Ishikawa (cell line): ENCODE measurements at regions not wholly inside any gene's neighbourhood (a gene's known extent, or its start where the extent isn't known, plus 50 kb on each side); places are given as distances from the start of the nearest gene placed in this dataset.

Experiments
- CEBPB ChIP-seq: IDR thresholded peaks from 2 replicates; pipeline ENCODE4 v1.6.1; 2012
- CREB1 ChIP-seq: IDR thresholded peaks from 2 replicates; pipeline ENCODE4 v1.6.1; 2012; ENCODE audit warnings: low read depth
- EGR1 ChIP-seq: IDR thresholded peaks from 2 replicates; pipeline ENCODE4 v1.6.1; 2012
- EP300 ChIP-seq: IDR thresholded peaks from 2 replicates; pipeline ENCODE4 v1.6.1; 2012; ENCODE audit warnings: borderline replicate concordance
- FOXM1 ChIP-seq: IDR thresholded peaks from 2 replicates; pipeline ENCODE4 v1.6.1; 2012; ENCODE audit warnings: low read depth, borderline replicate concordance
- NFIC ChIP-seq: IDR thresholded peaks from 2 replicates; pipeline ENCODE4 v1.6.1; 2012
- RAD21 ChIP-seq: IDR thresholded peaks from 2 replicates; pipeline ENCODE4 v1.6.1; 2012; ENCODE audit warnings: low read depth
- TAF1 ChIP-seq: IDR thresholded peaks from 2 replicates; pipeline ENCODE4 v1.6.1; 2012; ENCODE audit warnings: low read depth, mild to moderate bottlenecking
- TCF12 ChIP-seq: IDR thresholded peaks from 2 replicates; pipeline ENCODE4 v1.6.1; 2012; ENCODE audit warnings: low read depth
- TEAD4 ChIP-seq: IDR thresholded peaks from 2 replicates; pipeline ENCODE4 v1.6.1; 2012
- YY1 ChIP-seq: IDR thresholded peaks from 2 replicates; pipeline ENCODE4 v1.6.1; 2012; ENCODE audit warnings: low read depth
- ZBTB7A ChIP-seq: IDR thresholded peaks from 2 replicates; pipeline ENCODE4 v1.6.1; 2012; ENCODE audit warnings: low read depth
- TF ChIP-seq, protein P1 (sequence below): IDR thresholded peaks from 2 replicates; pipeline ENCODE4 v1.6.1; 2012
- TF ChIP-seq, protein P2 (sequence below): IDR thresholded peaks from 2 replicates; pipeline ENCODE4 v1.6.1; 2012
- TF ChIP-seq, protein P3 (sequence below): IDR thresholded peaks from 2 replicates; pipeline ENCODE4 v1.6.1; 2012; ENCODE audit warnings: low read depth, mild to moderate bottlenecking

DNA sequence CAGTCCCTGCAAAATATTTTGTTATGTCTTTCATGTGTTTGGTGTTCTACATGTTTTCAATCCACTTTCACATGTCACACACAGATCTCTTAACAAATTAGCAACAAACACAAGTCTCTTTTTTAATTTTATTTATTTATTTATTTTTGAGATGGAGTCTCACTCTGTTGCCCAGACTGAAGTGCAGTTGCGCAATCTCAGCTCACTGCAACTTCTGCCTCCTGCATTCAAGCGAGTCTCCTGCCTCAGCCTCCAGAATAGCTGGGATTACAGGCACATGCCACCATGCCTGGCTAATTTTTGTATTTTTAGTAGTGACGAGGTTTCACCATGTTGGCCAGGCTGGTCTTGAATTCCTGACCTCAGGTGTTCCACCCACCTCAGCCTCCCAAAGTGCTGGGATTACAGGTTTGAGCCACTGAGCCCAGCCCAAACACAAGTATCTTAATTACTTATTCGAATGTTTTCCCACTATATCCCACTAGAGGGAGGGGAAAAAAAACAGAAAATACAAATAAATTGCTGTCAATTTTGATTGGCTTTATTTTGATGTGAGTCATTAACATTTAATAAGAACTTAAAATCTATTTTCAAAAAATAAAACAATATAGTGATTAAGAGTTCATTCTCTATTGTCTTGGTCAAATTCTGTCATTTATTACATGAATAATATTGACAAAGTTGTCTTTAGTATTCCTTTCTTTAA, 1641.0 kb upstream of the CELF4 start:
- peak; percentile 80 for TF ChIP-seq CEBPB

DNA sequence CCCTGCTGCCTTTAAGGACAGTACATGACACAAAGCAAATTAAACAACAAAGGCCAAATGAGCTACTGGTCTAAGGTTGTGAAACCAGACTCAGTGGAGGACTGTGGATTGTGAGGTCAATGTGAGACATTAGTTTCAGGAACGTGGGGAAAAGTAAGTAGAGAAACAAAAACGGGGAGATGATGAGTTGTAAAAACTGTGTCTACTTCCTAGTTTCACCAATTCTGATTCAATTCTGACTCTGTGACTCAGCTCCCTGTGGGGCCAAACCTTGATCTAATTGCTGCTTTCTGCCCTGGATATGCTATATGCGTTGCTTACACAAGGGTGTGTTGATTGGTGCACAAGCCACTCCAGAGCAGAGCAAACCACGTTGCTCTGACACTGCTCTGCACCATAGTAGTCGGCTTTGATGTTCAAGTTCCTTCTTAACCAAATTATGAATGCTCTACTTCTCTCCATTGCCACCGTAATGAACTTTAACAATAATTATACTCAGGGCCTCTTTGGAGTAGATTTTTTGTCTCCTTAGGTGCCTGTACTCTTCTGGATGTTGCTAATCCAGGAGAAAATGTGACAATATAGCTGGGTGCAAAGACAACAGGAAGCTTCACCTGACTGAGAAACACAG, 1640.1 kb upstream of the CELF4 start:
- TF ChIP-seq TEAD4 (no peak), CEBPB (no peak), CREB1 (no peak), NFIC (no peak), TCF12 (no peak)
- TF ChIP-seq, protein P1, sequence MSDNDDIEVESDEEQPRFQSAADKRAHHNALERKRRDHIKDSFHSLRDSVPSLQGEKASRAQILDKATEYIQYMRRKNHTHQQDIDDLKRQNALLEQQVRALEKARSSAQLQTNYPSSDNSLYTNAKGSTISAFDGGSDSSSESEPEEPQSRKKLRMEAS, result no peak

DNA sequence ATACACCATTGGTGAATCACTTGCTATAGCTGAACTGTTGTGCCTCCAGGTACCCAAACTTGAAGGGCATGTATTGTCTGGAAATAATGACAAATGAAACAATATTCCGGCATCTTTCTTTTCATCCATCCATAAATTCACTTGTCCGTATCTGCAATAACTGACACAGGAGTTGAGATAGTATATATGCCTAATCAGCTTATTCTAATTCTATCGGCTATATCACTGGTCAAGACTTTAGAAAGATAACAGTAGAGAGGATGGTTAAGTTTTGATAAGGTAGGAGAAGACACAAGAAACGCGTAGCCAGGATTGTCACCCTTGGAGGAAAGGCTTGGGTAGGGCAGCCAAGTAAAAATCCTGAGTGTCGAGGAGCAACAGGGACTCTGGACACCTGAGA, 1634.6 kb upstream of the CELF4 start:
- no peak for TF ChIP-seq NFIC
- TF ChIP-seq FOXM1, result no peak
- TF ChIP-seq RAD21, result no peak
- no peak for TF ChIP-seq EP300
- TF ChIP-seq, protein P2, sequence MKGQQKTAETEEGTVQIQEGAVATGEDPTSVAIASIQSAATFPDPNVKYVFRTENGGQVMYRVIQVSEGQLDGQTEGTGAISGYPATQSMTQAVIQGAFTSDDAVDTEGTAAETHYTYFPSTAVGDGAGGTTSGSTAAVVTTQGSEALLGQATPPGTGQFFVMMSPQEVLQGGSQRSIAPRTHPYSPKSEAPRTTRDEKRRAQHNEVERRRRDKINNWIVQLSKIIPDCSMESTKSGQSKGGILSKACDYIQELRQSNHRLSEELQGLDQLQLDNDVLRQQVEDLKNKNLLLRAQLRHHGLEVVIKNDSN, result no peak
- no peak for TF ChIP-seq ZBTB7A
- TF ChIP-seq YY1, result no peak
- TF ChIP-seq TCF12, result no peak

DNA sequence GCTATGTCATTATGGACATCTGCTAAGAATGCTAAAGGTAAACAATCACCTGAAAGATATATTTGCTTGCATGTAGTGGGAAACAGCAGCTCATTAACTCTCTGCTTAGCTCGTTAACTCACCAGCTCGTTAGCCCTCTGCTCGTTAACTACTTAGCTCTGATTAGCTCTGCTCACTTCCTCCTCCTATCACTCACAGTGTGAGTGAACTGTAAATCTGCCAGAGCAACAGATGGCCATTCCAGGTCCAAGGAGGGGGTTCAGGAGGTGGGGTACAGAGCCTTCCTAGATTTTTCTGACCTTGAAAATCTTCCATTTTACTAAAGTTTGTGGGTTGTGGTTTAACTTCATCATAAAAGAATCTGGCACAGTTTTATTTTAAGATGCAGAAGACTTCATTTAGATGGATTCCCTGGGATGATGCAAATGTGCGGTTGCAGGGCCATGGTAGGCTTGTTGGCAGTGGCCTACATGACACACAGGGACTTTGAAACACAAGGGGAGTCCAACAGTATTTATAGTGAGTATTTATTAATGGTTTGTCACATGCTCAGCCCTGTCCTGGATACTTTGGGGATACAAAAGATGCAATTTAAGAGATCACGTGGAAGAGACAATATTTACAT, 1633.7 kb upstream of the CELF4 start:
- TF ChIP-seq, protein P1, result no peak
- TF ChIP-seq NFIC, result no peak
- TF ChIP-seq RAD21, result no peak
- no peak for TF ChIP-seq CEBPB
- no peak for TF ChIP-seq TAF1
- TF ChIP-seq TCF12, result no peak

DNA sequence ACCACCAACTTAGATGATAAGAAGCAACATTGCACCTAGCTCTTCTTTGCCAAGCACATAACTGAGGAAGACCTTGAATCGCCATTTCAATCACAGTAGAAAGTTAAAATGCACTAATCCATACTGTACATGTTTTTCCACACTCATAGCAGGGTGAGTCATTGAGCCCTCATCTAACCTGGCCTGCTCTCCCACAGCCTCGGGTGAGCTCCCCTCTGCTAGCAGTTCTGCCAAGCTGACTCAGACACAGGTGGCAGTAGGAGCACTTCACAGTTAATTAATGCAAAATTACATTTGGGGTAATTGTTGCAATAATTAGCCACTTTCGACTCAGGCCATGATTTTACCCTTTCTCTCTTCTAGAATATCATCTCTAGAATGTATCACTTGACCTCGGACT, 1632.8 kb upstream of the CELF4 start:
- TF ChIP-seq CEBPB (no peak), ZBTB7A (no peak), RAD21 (no peak), YY1 (no peak), TAF1 (no peak), TCF12 (no peak), TEAD4 (no peak), EP300 (no peak), FOXM1 (no peak)
- TF ChIP-seq, protein P2, result no peak
- TF ChIP-seq, protein P1, result no peak

DNA sequence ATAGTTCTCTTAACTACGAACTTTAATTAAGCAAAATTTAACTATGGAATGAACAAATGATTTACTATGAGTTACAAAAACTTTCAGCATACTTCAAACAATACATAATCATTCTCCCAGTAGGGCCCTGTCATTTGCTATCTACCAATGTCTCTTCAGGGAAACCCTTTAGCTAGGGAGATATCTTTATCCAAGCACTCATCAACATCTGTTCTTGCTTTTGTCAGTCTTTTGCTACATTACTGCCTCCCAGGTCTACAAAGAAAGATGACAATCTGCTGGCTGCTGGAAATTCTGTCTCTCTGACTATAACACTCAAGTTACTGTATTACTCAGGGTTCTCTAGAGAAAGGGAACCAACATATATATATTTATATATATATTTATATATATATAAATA, 1626.3 kb upstream of the CELF4 start:
- TF ChIP-seq CREB1 (no peak), TEAD4 (no peak), EGR1 (no peak), TCF12 (no peak), NFIC (no peak), RAD21 (no peak), YY1 (no peak), ZBTB7A (no peak), CEBPB (no peak), FOXM1 (no peak)
- TF ChIP-seq, protein P2, result no peak
- TF ChIP-seq, protein P1, result no peak

DNA sequence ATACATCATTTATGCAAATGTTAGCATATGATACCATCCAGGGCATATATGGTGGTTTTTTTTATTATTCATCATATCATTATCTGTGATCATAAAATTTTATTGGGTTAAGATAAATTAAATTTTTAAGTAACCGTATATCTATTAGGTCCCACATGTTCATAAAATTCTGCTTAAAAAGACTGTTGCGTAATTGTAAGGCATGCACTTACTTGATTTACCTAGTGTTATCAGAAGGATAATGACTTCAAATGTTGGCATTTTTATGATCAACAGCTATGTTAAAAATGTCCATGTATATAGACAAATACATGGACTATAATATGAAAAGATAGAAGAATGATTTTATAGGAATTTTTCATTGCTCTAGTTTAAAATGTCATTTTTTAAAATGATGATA, 1625.5 kb upstream of the CELF4 start:
- TF ChIP-seq TCF12, result no peak
- no peak for TF ChIP-seq EP300
- TF ChIP-seq TEAD4, result no peak
- no peak for TF ChIP-seq ZBTB7A
- TF ChIP-seq CEBPB, result 0 out of 2 replicates have a peak, but pooled peaks have one; percentile 6
- no peak for TF ChIP-seq NFIC
- TF ChIP-seq TAF1, result no peak

DNA sequence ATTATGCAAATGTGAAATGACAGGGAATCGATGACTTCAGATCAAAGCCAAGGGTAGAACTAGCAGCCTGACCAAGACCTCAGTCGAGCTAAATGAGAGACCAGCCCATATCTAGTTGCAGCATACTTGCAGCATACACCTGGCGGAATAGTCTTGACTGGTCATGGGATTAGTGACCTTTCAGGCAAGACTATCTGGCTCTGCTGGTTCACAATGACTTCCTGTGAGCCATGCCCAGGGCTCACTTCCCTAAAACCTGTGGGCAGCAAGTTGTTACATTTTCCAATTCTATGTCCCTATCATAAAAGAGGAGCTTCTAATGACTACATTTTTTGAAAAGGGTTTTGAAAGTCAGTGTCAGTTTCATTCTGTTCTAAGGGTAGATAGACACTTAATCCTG, 1624.9 kb upstream of the CELF4 start:
- TF ChIP-seq, protein P1, result no peak
- TF ChIP-seq EP300 (no peak), FOXM1 (no peak), TCF12 (no peak)
- TF ChIP-seq, protein P2, result no peak
- TF ChIP-seq, protein P3, sequence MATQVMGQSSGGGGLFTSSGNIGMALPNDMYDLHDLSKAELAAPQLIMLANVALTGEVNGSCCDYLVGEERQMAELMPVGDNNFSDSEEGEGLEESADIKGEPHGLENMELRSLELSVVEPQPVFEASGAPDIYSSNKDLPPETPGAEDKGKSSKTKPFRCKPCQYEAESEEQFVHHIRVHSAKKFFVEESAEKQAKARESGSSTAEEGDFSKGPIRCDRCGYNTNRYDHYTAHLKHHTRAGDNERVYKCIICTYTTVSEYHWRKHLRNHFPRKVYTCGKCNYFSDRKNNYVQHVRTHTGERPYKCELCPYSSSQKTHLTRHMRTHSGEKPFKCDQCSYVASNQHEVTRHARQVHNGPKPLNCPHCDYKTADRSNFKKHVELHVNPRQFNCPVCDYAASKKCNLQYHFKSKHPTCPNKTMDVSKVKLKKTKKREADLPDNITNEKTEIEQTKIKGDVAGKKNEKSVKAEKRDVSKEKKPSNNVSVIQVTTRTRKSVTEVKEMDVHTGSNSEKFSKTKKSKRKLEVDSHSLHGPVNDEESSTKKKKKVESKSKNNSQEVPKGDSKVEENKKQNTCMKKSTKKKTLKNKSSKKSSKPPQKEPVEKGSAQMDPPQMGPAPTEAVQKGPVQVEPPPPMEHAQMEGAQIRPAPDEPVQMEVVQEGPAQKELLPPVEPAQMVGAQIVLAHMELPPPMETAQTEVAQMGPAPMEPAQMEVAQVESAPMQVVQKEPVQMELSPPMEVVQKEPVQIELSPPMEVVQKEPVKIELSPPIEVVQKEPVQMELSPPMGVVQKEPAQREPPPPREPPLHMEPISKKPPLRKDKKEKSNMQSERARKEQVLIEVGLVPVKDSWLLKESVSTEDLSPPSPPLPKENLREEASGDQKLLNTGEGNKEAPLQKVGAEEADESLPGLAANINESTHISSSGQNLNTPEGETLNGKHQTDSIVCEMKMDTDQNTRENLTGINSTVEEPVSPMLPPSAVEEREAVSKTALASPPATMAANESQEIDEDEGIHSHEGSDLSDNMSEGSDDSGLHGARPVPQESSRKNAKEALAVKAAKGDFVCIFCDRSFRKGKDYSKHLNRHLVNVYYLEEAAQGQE, result no peak
